GM23338 (cell line): ENCODE measurements at regions not wholly inside any gene's neighbourhood (a gene's known extent, or its start where the extent isn't known, plus 50 kb on each side); places are given as distances from the start of the nearest gene placed in this dataset.

Source experiments
- ATAC-seq: fragments of 200-7000 bp; cut with Tn5 transposase; 3 replicates; pipeline ENCODE4 v1.9.1; 2020
- DNase-seq: peaks from one replicate; pipeline ENCODE4 v3.0.0-alpha.2; 2015; ENCODE audit warnings: low spot score
- H2AFZ ChIP-seq: fragments of 200-600 bp; sonication (generic); 2 replicates; pipeline ENCODE4 v1.8.0; 2016; ENCODE audit warnings: antibody characterized with exemption, mild to moderate bottlenecking, moderate library complexity
- H3F3A ChIP-seq: fragments of 200-600 bp; sonication (generic); replicated peaks from 2 replicates; pipeline ENCODE4 v1.8.0; 2017; ENCODE audit warnings: antibody characterized with exemption, mixed run types, low read depth
- H3K27ac ChIP-seq: fragments of 200-600 bp; sonication (generic); 2 replicates; pipeline ENCODE4 v1.6.1; 2016; ENCODE audit warnings: low read depth
- H3K27me3 ChIP-seq: fragments of 200-600 bp; sonication (generic); 2 replicates; pipeline ENCODE4 v1.8.0; 2016; ENCODE audit warnings: mild to moderate bottlenecking, mixed run types, moderate library complexity; ENCODE audit not compliant: insufficient read depth
- H3K36me3 ChIP-seq: fragments of 200-600 bp; sonication (generic); 2 replicates; pipeline ENCODE4 v1.8.0; 2016; ENCODE audit warnings: mild to moderate bottlenecking; ENCODE audit not compliant: insufficient read depth
- H3K4me1 ChIP-seq: fragments of 200-600 bp; sonication (generic); 2 replicates; pipeline ENCODE4 v1.8.0; 2016; ENCODE audit warnings: mild to moderate bottlenecking, moderate library complexity; ENCODE audit not compliant: insufficient read depth
- H3K4me2 ChIP-seq: fragments of 200-600 bp; sonication (generic); 2 replicates; pipeline ENCODE4 v1.7.1; 2017; ENCODE audit warnings: mixed run types
- H3K4me3 ChIP-seq: fragments of 200-600 bp; sonication (generic); 2 replicates; pipeline ENCODE4 v1.6.1; 2016; ENCODE audit warnings: mixed run types
- H3K79me2 ChIP-seq: fragments of 200-600 bp; sonication (generic); replicated peaks from 2 replicates; pipeline ENCODE4 v1.8.0; 2017; ENCODE audit warnings: mild to moderate bottlenecking; ENCODE audit not compliant: insufficient read depth
- H3K9me2 ChIP-seq: fragments of 200-600 bp; sonication (generic); 2 replicates; pipeline ENCODE4 v1.8.0; 2017; ENCODE audit not compliant: insufficient read depth
- H4K20me1 ChIP-seq: fragments of 200-600 bp; sonication (generic); replicated peaks from 2 replicates; pipeline ENCODE4 v1.8.0; 2017; ENCODE audit warnings: mild to moderate bottlenecking; ENCODE audit not compliant: insufficient read depth
- H3K27ac Mint-ChIP-seq: 2 replicates; pipeline ENCODE4 v1.8.0; 2020; ENCODE audit warnings: inconsistent platforms, mild to moderate bottlenecking, moderate library complexity, mixed read lengths
- H3K27me3 Mint-ChIP-seq: 3 replicates; pipeline ENCODE4 v1.8.0; 2022; ENCODE audit warnings: low read depth, mild to moderate bottlenecking, moderate library complexity, mixed read lengths, inconsistent platforms; ENCODE audit not compliant: insufficient read depth, poor library complexity
- H3K36me3 Mint-ChIP-seq: 3 replicates; pipeline ENCODE4 v1.8.0; 2021; ENCODE audit warnings: low read depth, mild to moderate bottlenecking, inconsistent platforms, moderate library complexity, mixed read lengths
- H3K4me1 Mint-ChIP-seq: 3 replicates; pipeline ENCODE4 v1.8.0; 2020; ENCODE audit warnings: mild to moderate bottlenecking, inconsistent platforms, mixed read lengths
- H3K4me3 Mint-ChIP-seq: 3 replicates; pipeline ENCODE4 v1.8.0; 2021; ENCODE audit warnings: moderate library complexity, mild to moderate bottlenecking, inconsistent platforms, mixed read lengths
- H3K9me3 Mint-ChIP-seq: 3 replicates; pipeline ENCODE4 v1.8.0; 2020; ENCODE audit warnings: moderate library complexity, mild to moderate bottlenecking, inconsistent platforms, mixed read lengths
- CREB1 ChIP-seq: fragments of 250-450 bp; sonication (Bioruptor Pico); IDR thresholded peaks from 2 replicates; pipeline ENCODE4 v1.5.0; 2020; ENCODE audit warnings: low read depth, mild to moderate bottlenecking, moderate library complexity
- EZH2 ChIP-seq: fragments of 200-600 bp; sonication (generic); IDR thresholded peaks from one replicate; pipeline ENCODE4 v1.8.0; 2017; ENCODE audit warnings: antibody characterized with exemption, mild to moderate bottlenecking, low read depth; ENCODE audit not compliant: unreplicated experiment
- EZH2phosphoT487 ChIP-seq: fragments of 200-600 bp; sonication (generic); IDR thresholded peaks from one replicate; pipeline ENCODE4 v1.8.1; 2018; ENCODE audit warnings: antibody characterized with exemption; ENCODE audit not compliant: unreplicated experiment
- JUNB ChIP-seq: IDR thresholded peaks from one replicate; pipeline ENCODE4 v1.6.1; 2016; ENCODE audit warnings: antibody characterized with exemption; ENCODE audit not compliant: unreplicated experiment
- NANOG ChIP-seq: IDR thresholded peaks from 2 replicates; pipeline ENCODE4 v1.6.1; 2016; ENCODE audit warnings: antibody characterized with exemption, borderline replicate concordance
- POLR2AphosphoS5 ChIP-seq: IDR thresholded peaks from 2 replicates; pipeline ENCODE4 v1.6.1; 2016; ENCODE audit warnings: antibody characterized with exemption, low read depth
- STAT1 ChIP-seq: IDR thresholded peaks from one replicate; pipeline ENCODE4 v1.6.1; 2016; ENCODE audit warnings: antibody characterized with exemption; ENCODE audit not compliant: unreplicated experiment
- ZNF114 ChIP-seq: fragments of 250-450 bp; sonication (Bioruptor Pico); IDR thresholded peaks from 2 replicates; pipeline ENCODE4 v1.5.0; 2020; ENCODE audit warnings: mild to moderate bottlenecking, moderate library complexity
- ZNF331 ChIP-seq: fragments of 250-450 bp; sonication (Bioruptor Pico); IDR thresholded peaks from 2 replicates; pipeline ENCODE4 v1.5.0; 2020; ENCODE audit warnings: low read depth, mild to moderate bottlenecking, moderate library complexity
- TF ChIP-seq, protein P1 (sequence below), 2 experiments: fragments of 200-600 bp in 1 of 2; sonication (generic) in 1 of 2; conservative IDR thresholded peaks; 2 replicates each; pipeline versions ENCODE4 v1.5.1 to v1.6.1; 2016 to 2017; ENCODE audit warnings: antibody characterized with exemption in 2 of 2, low read depth in 2 of 2, mild to moderate bottlenecking in 2 of 2, moderate library complexity in 1 of 2
- TF ChIP-seq, protein P2 (sequence below): IDR thresholded peaks from one replicate; pipeline ENCODE4 v1.6.1; 2018; ENCODE audit warnings: antibody characterized with exemption; ENCODE audit not compliant: unreplicated experiment
- TF ChIP-seq, protein P3 (sequence below): IDR thresholded peaks from 2 replicates; pipeline ENCODE4 v1.6.1; 2016; ENCODE audit warnings: antibody characterized with exemption
- TF ChIP-seq, protein P4 (sequence below): fragments of 250-450 bp; sonication (Bioruptor Pico); IDR thresholded peaks from 2 replicates; pipeline ENCODE4 v1.5.0; 2020; ENCODE audit warnings: mild to moderate bottlenecking, moderate library complexity

DNA sequence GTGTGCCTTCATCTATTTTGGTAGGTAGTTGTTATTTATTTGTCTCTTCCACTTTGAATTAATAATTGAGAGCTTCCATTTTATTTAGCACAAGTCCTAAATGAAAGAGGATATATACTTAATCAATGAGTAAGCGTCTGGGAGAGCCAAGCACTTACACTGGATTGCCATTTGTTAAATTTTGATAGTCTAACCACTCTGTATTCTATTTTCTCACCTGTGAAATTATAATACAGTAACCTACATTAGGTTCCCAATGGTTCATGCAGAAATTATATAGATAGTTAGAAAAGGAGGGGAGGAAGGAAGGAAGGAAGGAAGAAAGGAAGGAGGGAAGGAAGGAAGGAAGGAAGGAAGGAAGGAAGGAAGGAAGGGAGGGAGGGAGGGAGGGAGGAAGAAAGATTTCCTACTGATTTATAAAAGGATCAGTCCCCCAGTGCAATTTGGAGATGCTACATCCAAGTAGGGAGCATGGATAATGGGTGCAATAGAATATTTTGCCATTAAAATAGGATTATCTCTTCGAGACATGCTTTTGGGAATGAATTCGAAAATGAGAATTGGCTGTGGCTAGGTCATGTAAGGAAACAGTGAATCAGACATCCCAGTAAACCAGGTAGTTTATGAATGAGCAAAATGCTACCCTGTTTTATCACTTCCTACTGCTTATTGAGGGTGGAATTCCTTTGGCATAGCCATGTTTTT is 239.8 kb downstream of the PCDH7 start:
- Histone ChIP-seq H3K9me2 (no peaks in the 10 kb centered on the region), H3K4me3 (no peak overlapping the region), H3K79me2 (no peaks in the 10 kb centered on the region), H3K4me2 (no peak overlapping the region), H4K20me1 (no peaks in the 10 kb centered on the region), H2AFZ (no peak overlapping the region), H3K27ac (no peak overlapping the region), H3K4me1 (no peaks in the 10 kb centered on the region), H3K36me3 (no peaks in the 10 kb centered on the region), H3F3A (no peaks in the 10 kb centered on the region), H3K27me3 (no peaks in the 10 kb centered on the region)
- Mint-ChIP-seq H3K4me3 (no peak overlapping the region), H3K27ac (no peak overlapping the region), H3K4me1 (no peaks in the 10 kb centered on the region), H3K36me3 (no peaks in the 10 kb centered on the region), H3K27me3 (no peaks in the 10 kb centered on the region), H3K9me3 (no peaks in the 10 kb centered on the region)
- DNase-seq (no peak), ATAC-seq (no peak)
- TF ChIP-seq ZNF331 (CRISPR knock-in tag) (no peak), POLR2AphosphoS5 (no peak), NANOG (no peak), CREB1 (no peak), JUNB (no peak), ZNF114 (no peak), EZH2phosphoT487 (no peak), EZH2 (no peak), STAT1 (no peak)
- TF ChIP-seq, protein P1, sequence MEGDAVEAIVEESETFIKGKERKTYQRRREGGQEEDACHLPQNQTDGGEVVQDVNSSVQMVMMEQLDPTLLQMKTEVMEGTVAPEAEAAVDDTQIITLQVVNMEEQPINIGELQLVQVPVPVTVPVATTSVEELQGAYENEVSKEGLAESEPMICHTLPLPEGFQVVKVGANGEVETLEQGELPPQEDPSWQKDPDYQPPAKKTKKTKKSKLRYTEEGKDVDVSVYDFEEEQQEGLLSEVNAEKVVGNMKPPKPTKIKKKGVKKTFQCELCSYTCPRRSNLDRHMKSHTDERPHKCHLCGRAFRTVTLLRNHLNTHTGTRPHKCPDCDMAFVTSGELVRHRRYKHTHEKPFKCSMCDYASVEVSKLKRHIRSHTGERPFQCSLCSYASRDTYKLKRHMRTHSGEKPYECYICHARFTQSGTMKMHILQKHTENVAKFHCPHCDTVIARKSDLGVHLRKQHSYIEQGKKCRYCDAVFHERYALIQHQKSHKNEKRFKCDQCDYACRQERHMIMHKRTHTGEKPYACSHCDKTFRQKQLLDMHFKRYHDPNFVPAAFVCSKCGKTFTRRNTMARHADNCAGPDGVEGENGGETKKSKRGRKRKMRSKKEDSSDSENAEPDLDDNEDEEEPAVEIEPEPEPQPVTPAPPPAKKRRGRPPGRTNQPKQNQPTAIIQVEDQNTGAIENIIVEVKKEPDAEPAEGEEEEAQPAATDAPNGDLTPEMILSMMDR (conservative IDR thresholded peaks at IDR 0.05; ENCODE audit: low read depth in 2 of 2) = no peak
- TF ChIP-seq, protein P2, sequence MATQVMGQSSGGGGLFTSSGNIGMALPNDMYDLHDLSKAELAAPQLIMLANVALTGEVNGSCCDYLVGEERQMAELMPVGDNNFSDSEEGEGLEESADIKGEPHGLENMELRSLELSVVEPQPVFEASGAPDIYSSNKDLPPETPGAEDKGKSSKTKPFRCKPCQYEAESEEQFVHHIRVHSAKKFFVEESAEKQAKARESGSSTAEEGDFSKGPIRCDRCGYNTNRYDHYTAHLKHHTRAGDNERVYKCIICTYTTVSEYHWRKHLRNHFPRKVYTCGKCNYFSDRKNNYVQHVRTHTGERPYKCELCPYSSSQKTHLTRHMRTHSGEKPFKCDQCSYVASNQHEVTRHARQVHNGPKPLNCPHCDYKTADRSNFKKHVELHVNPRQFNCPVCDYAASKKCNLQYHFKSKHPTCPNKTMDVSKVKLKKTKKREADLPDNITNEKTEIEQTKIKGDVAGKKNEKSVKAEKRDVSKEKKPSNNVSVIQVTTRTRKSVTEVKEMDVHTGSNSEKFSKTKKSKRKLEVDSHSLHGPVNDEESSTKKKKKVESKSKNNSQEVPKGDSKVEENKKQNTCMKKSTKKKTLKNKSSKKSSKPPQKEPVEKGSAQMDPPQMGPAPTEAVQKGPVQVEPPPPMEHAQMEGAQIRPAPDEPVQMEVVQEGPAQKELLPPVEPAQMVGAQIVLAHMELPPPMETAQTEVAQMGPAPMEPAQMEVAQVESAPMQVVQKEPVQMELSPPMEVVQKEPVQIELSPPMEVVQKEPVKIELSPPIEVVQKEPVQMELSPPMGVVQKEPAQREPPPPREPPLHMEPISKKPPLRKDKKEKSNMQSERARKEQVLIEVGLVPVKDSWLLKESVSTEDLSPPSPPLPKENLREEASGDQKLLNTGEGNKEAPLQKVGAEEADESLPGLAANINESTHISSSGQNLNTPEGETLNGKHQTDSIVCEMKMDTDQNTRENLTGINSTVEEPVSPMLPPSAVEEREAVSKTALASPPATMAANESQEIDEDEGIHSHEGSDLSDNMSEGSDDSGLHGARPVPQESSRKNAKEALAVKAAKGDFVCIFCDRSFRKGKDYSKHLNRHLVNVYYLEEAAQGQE = no peak
- TF ChIP-seq, protein P3, sequence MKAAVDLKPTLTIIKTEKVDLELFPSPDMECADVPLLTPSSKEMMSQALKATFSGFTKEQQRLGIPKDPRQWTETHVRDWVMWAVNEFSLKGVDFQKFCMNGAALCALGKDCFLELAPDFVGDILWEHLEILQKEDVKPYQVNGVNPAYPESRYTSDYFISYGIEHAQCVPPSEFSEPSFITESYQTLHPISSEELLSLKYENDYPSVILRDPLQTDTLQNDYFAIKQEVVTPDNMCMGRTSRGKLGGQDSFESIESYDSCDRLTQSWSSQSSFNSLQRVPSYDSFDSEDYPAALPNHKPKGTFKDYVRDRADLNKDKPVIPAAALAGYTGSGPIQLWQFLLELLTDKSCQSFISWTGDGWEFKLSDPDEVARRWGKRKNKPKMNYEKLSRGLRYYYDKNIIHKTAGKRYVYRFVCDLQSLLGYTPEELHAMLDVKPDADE = no peak
- TF ChIP-seq, protein P4, sequence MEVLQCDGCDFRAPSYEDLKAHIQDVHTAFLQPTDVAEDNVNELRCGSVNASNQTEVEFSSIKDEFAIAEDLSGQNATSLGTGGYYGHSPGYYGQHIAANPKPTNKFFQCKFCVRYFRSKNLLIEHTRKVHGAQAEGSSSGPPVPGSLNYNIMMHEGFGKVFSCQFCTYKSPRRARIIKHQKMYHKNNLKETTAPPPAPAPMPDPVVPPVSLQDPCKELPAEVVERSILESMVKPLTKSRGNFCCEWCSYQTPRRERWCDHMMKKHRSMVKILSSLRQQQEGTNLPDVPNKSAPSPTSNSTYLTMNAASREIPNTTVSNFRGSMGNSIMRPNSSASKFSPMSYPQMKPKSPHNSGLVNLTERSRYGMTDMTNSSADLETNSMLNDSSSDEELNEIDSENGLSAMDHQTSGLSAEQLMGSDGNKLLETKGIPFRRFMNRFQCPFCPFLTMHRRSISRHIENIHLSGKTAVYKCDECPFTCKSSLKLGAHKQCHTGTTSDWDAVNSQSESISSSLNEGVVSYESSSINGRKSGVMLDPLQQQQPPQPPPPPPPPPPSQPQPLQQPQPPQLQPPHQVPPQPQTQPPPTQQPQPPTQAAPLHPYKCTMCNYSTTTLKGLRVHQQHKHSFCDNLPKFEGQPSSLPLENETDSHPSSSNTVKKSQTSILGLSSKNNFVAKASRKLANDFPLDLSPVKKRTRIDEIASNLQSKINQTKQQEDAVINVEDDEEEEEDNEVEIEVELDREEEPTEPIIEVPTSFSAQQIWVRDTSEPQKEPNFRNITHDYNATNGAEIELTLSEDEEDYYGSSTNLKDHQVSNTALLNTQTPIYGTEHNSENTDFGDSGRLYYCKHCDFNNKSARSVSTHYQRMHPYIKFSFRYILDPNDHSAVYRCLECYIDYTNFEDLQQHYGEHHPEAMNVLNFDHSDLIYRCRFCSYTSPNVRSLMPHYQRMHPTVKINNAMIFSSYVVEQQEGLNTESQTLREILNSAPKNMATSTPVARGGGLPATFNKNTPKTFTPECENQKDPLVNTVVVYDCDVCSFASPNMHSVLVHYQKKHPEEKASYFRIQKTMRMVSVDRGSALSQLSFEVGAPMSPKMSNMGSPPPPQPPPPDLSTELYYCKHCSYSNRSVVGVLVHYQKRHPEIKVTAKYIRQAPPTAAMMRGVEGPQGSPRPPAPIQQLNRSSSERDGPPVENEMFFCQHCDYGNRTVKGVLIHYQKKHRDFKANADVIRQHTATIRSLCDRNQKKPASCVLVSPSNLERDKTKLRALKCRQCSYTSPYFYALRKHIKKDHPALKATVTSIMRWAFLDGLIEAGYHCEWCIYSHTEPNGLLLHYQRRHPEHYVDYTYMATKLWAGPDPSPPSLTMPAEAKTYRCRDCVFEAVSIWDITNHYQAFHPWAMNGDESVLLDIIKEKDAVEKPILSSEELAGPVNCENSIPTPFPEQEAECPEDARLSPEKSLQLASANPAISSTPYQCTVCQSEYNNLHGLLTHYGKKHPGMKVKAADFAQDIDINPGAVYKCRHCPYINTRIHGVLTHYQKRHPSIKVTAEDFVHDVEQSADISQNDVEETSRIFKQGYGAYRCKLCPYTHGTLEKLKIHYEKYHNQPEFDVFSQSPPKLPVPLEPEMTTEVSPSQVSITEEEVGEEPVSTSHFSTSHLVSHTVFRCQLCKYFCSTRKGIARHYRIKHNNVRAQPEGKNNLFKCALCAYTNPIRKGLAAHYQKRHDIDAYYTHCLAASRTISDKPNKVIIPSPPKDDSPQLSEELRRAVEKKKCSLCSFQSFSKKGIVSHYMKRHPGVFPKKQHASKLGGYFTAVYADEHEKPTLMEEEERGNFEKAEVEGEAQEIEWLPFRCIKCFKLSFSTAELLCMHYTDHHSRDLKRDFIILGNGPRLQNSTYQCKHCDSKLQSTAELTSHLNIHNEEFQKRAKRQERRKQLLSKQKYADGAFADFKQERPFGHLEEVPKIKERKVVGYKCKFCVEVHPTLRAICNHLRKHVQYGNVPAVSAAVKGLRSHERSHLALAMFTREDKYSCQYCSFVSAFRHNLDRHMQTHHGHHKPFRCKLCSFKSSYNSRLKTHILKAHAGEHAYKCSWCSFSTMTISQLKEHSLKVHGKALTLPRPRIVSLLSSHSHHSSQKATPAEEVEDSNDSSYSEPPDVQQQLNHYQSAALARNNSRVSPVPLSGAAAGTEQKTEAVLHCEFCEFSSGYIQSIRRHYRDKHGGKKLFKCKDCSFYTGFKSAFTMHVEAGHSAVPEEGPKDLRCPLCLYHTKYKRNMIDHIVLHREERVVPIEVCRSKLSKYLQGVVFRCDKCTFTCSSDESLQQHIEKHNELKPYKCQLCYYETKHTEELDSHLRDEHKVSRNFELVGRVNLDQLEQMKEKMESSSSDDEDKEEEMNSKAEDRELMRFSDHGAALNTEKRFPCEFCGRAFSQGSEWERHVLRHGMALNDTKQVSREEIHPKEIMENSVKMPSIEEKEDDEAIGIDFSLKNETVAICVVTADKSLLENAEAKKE (CRISPR knock-in tag) = no peak
